ENCODE measurements at regions not wholly inside any gene's neighbourhood (a gene's known extent, or its start where the extent isn't known, plus 50 kb on each side); places are given as distances from the start of the nearest gene placed in this dataset.

DNA sequence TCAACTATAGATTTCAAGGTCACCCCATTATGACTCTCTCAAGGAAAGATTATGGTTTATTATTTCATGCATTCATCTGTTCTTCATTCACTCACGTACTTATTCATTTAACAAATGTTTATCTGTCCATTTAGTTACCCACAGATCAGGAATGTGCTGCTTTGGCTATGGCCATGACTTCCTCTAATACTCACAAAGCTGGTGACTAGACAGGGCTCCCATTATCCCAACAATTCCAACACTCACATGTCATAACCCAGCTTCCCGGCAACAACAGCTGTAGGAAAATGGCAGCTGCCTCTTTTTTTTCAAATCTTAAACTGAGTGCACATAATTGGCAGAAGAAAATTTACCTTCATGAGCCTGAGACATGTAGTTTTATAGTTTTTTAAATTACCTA lies 190.8 kb upstream of the CCDC196 start:
- Mint-ChIP-seq H3K36me3 (ENCODE audit: unreplicated experiment) (no peaks in the 10 kb centered on the region), H3K9me3 (ENCODE audit: unreplicated experiment) (no peaks in the 10 kb centered on the region), H3K4me1 (ENCODE audit: low read depth, unreplicated experiment) (no peaks in the 10 kb centered on the region), H3K27ac (ENCODE audit: unreplicated experiment) (no peak overlapping the region), H3K4me3 (ENCODE audit: unreplicated experiment) (no peak overlapping the region), H3K27me3 (ENCODE audit: unreplicated experiment) (no peaks in the 10 kb centered on the region)
- DNase-seq: no peak
- TF ChIP-seq, protein P1, sequence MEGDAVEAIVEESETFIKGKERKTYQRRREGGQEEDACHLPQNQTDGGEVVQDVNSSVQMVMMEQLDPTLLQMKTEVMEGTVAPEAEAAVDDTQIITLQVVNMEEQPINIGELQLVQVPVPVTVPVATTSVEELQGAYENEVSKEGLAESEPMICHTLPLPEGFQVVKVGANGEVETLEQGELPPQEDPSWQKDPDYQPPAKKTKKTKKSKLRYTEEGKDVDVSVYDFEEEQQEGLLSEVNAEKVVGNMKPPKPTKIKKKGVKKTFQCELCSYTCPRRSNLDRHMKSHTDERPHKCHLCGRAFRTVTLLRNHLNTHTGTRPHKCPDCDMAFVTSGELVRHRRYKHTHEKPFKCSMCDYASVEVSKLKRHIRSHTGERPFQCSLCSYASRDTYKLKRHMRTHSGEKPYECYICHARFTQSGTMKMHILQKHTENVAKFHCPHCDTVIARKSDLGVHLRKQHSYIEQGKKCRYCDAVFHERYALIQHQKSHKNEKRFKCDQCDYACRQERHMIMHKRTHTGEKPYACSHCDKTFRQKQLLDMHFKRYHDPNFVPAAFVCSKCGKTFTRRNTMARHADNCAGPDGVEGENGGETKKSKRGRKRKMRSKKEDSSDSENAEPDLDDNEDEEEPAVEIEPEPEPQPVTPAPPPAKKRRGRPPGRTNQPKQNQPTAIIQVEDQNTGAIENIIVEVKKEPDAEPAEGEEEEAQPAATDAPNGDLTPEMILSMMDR (IDR thresholded peaks at IDR 0.05; ENCODE audit: partially characterized antibody, unreplicated experiment): no peak

DNA sequence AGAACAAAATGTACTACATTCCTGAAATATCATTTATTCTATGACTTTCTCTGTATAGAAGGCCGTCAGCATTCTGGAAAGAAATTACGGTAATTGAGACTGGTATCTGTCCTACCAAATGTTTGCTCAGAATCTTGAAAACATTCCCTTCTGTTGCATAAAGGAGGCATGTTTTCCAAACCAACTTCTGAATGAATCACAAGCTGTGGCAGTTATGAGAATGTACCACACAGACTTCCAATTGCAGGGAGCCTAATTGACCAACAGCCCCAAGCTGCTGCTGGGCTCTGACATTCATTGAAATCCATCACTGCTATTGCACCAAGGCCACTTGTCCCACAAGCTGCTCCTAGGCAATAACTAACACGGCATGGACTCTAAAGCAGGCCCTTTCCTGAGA lies 185.3 kb upstream of the CCDC196 start:
- Mint-ChIP-seq H3K4me1 (ENCODE audit: low read depth, unreplicated experiment) (no peaks in the 10 kb centered on the region), H3K36me3 (ENCODE audit: unreplicated experiment) (peaks cover 4% of the 10 kb centered on the region), H3K9me3 (ENCODE audit: unreplicated experiment) (peaks cover 3% of the 10 kb centered on the region), H3K27me3 (ENCODE audit: unreplicated experiment) (no peaks in the 10 kb centered on the region), H3K27ac (ENCODE audit: unreplicated experiment) (no peak overlapping the region), H3K4me3 (ENCODE audit: unreplicated experiment) (no peak overlapping the region)
- DNase-seq: no peak
- TF ChIP-seq, protein P1 (IDR thresholded peaks at IDR 0.05; ENCODE audit: partially characterized antibody, unreplicated experiment): no peak

DNA sequence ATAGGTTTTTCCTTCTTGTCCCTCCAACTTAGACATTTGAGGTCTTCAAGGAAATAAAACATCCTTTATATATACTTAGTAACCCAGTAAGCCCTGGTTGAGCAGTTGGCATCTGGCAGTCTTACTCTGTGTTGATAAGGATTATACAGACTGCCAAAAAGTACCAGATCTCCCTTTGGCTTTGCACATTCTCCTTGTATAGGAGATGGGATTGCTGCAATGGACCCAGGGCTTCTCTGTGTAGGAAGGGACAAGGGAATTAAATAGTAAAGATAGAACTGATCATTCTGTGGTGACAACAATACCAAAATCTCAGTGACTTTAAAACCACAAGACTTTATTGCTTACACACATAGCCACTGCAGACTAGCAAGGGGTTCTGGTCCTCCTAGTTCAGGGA lies 180.1 kb upstream of the CCDC196 start:
- Mint-ChIP-seq H3K27me3 (ENCODE audit: unreplicated experiment) (no peaks in the 10 kb centered on the region), H3K4me3 (ENCODE audit: unreplicated experiment) (no peak overlapping the region), H3K36me3 (ENCODE audit: unreplicated experiment) (peaks cover 20% of the 10 kb centered on the region), H3K9me3 (ENCODE audit: unreplicated experiment) (peaks cover 5% of the 10 kb centered on the region), H3K27ac (ENCODE audit: unreplicated experiment) (no peak overlapping the region), H3K4me1 (ENCODE audit: low read depth, unreplicated experiment) (no peaks in the 10 kb centered on the region)
- TF ChIP-seq, protein P1 (IDR thresholded peaks at IDR 0.05; ENCODE audit: partially characterized antibody, unreplicated experiment): no peak
- no peak for DNase-seq

DNA sequence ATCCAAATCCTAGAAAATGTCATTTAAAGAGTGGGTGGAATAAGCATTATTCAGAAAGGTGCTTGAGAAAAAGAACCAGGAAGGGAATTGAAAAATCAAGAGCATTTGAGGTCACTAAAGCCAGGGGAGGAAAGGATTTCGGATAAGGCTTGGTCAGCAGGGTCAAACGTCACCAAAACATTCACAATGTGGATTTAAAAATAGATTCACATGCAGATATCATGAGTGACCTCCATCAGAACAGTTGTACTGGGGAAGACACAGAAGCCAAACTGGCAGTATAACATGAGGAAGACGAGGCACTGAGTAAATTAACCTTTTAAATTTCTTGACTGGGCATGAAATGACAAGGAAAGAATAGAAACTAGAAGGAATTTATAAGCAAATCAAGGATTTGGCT lies 175.1 kb upstream of the CCDC196 start:
- TF ChIP-seq, protein P1 (IDR thresholded peaks at IDR 0.05; ENCODE audit: partially characterized antibody, unreplicated experiment): no peak
- peaks cover 16% of the 10 kb centered on the region for H3K36me3 Mint-ChIP-seq (ENCODE audit: unreplicated experiment)
- H3K4me1 Mint-ChIP-seq (ENCODE audit: low read depth, unreplicated experiment): peaks cover 2% of the 10 kb centered on the region
- no peaks in the 10 kb centered on the region for H3K27me3 Mint-ChIP-seq (ENCODE audit: unreplicated experiment)
- no peak overlapping the region for H3K4me3 Mint-ChIP-seq (ENCODE audit: unreplicated experiment)
- no peak overlapping the region for H3K27ac Mint-ChIP-seq (ENCODE audit: unreplicated experiment)
- DNase-seq: no peak
- H3K9me3 Mint-ChIP-seq (ENCODE audit: unreplicated experiment): peaks cover 2% of the 10 kb centered on the region

DNA sequence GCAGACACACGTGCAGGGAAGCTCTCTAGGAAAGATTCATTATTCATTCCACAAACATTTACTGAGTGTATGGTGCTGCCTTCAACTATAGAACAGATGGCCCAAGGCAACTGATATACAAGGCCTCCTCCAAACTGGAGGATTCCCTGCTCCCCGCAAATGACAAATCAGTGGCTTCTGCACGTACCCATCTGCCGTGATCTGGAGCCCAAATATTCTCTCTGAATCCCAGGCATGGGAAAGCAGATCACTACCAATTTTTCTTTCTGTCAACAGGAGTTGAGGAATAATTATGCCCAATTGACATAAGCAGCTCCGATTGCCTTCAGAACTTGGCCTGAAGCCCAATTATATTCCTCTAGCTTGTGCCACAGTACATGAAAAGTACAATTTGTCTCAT lies 174.2 kb upstream of the CCDC196 start:
- TF ChIP-seq, protein P1 (IDR thresholded peaks at IDR 0.05; ENCODE audit: partially characterized antibody, unreplicated experiment): no peak
- DNase-seq: no peak
- Mint-ChIP-seq H3K4me1 (ENCODE audit: low read depth, unreplicated experiment) (peaks cover 2% of the 10 kb centered on the region), H3K4me3 (ENCODE audit: unreplicated experiment) (no peak overlapping the region), H3K27me3 (ENCODE audit: unreplicated experiment) (no peaks in the 10 kb centered on the region), H3K27ac (ENCODE audit: unreplicated experiment) (no peak overlapping the region), H3K36me3 (ENCODE audit: unreplicated experiment) (peaks cover 16% of the 10 kb centered on the region), H3K9me3 (ENCODE audit: unreplicated experiment) (peaks cover 3% of the 10 kb centered on the region)
